Kidney (tissue), 13 donors: ENCODE measurements at regions not wholly inside any gene's neighbourhood (a gene's known extent, or its start where the extent isn't known, plus 50 kb on each side); places are given as distances from the start of the nearest gene placed in this dataset.

Experiments
- DNase-seq, 5 donors: peaks; one replicate each; pipeline ENCODE4 v3.0.0-alpha.2; 2013 to 2020
- FAIRE-seq: peaks from 2 replicates; lab custom pipeline; 2012; peaks lifted over from hg19 to GRCh38; lab: Jason Lieb, UNC
- H3K27ac ChIP-seq, 2 donors: one replicate each; pipeline ENCODE4 v1.7.0; 2013; ENCODE audit warnings: low read depth in 2 of 2, low read length in 2 of 2, inconsistent platforms in 1 of 2
- H3K27me3 ChIP-seq: one replicate; pipeline ENCODE4 v1.7.1; 2013; ENCODE audit warnings: low read length, inconsistent platforms; ENCODE audit not compliant: control insufficient read depth, insufficient read depth
- H3K36me3 ChIP-seq, 3 donors: one replicate each; pipeline versions ENCODE4 v1.7.0 to v1.7.1; 2013; ENCODE audit warnings: low read length in 3 of 3, control low read depth in 1 of 3, inconsistent platforms in 1 of 3; ENCODE audit not compliant: insufficient read depth in 3 of 3, control insufficient read depth in 2 of 3
- H3K4me1 ChIP-seq, 3 donors: one replicate each; pipeline versions ENCODE4 v1.7.0 to v1.7.1; 2013; ENCODE audit warnings: low read length in 3 of 3, inconsistent platforms in 1 of 3, low read depth in 1 of 3; ENCODE audit not compliant: control insufficient read depth in 2 of 3, insufficient read depth in 2 of 3
- H3K4me3 ChIP-seq, 3 donors: one replicate each; pipeline versions ENCODE4 v1.7.0 to v1.8.1; 2013; ENCODE audit warnings: low read length in 3 of 3, control low read depth in 1 of 3, inconsistent platforms in 1 of 3
- H3K9ac ChIP-seq, 3 donors: one replicate each; pipeline versions ENCODE4 v1.7.0 to v1.7.1; 2013; ENCODE audit warnings: low read length in 3 of 3, control low read depth in 1 of 3, inconsistent platforms in 1 of 3
- H3K9me3 ChIP-seq, 3 donors: one replicate each; pipeline versions ENCODE4 v1.7.0 to v1.7.1; 2013; ENCODE audit warnings: low read length in 3 of 3, control low read depth in 1 of 3, inconsistent platforms in 1 of 3; ENCODE audit not compliant: control insufficient read depth in 2 of 3, insufficient read depth in 1 of 3
- CTCF ChIP-seq: IDR thresholded peaks from 3 replicates; pipeline ENCODE4 v1.5.1; 2012; ENCODE audit warnings: mild to moderate bottlenecking, moderate library complexity, borderline replicate concordance; ENCODE audit not compliant: insufficient read depth; ENCODE audit errors: extremely low read depth
- intact Hi-C: fragments of 100-400 bp; cut with DNase I; formaldehyde crosslinking; loops from one replicate; pipeline ENCODE4 v1.11.1; 2022
- donor health status: control.
- donor health status: control.
- donor health status: control.
- donor health status: control.
- donor health status: control.
- donor health status: DM: yes; HTN: yes; CAD: no.
- donor health status: Normal renal cell carcinoma (clear cell type).

- Histone ChIP-seq H3K27ac (no peak overlapping the region), H3K27me3 (peaks cover 4% of the 10 kb centered on the region), H3K9ac (no peak overlapping the region), H3K9me3 (peaks cover 0 to 5% (median 3%) of the 10 kb centered on the region in 3 donors), H3K4me3 (no peak overlapping the region), H3K4me1 (no peaks in the 10 kb centered on the region), H3K36me3 (no peaks in the 10 kb centered on the region)
- TF ChIP-seq CTCF, result no peak
- intact Hi-C loops, result no loop called here
- DNase-seq (peak in 1 of 5 donors; percentile 29), FAIRE-seq (no peak)
These were observed 1253.9 kb downstream of the BRD1 start for GRCh38 chr22:48573766-48574165.

- Histone ChIP-seq H3K4me3 (no peak overlapping the region), H3K27ac (no peak overlapping the region), H3K9ac (no peak overlapping the region), H3K36me3 (no peaks in the 10 kb centered on the region), H3K27me3 (peaks cover 4% of the 10 kb centered on the region), H3K9me3 (peaks cover 0 to 5% (median 3%) of the 10 kb centered on the region in 3 donors), H3K4me1 (no peaks in the 10 kb centered on the region)
- FAIRE-seq, result no peak
- intact Hi-C loops, result no loop called here
- no peak for TF ChIP-seq CTCF
- DNase-seq, result peak in 1 of 5 donors; percentile 18
These were observed 1254.7 kb downstream of the BRD1 start for GRCh38 chr22:48572951-48573350.

- Histone ChIP-seq H3K36me3 (no peaks in the 10 kb centered on the region), H3K4me1 (no peaks in the 10 kb centered on the region), H3K9me3 (peaks cover 2 to 5% (median 3%) of the 10 kb centered on the region in 3 donors), H3K27ac (no peak overlapping the region), H3K9ac (no peak overlapping the region), H3K27me3 (peaks cover 4% of the 10 kb centered on the region), H3K4me3 (no peak overlapping the region)
- FAIRE-seq, result no peak
- DNase-seq, result no peak
- intact Hi-C loops, result no loop called here
- TF ChIP-seq CTCF, result no peak
These were observed 1256.8 kb downstream of the BRD1 start for GRCh38 chr22:48570912-48571311.
